IMR-90 (cell line): ENCODE measurements at regions not wholly inside any gene's neighbourhood (a gene's known extent, or its start where the extent isn't known, plus 50 kb on each side); places are given as distances from the start of the nearest gene placed in this dataset.

Experiments used
- ATAC-seq: fragments of 200-7000 bp; cut with Tn5 transposase; 2 replicates; pipeline ENCODE4 v1.9.1; 2020; ENCODE audit warnings: low read depth, mild to moderate bottlenecking, moderate library complexity
- BruUV-seq: library from RNA; stranded (reverse); fragments of 400-500 nt; replicated peaks from 2 replicates; lab custom pipeline; 2021; lab: Mats Ljungman, UMichigan
- CTCF ChIA-PET: fragments of 300-600 bp; formaldehyde crosslinking; extraction: SDS; loops from one replicate; lab custom pipeline; 2021; ENCODE audit warnings: antibody characterized with exemption; lab: Yijun Ruan, JAX
- POLR2A ChIA-PET: fragments of 300-600 bp; sonication (Branson Sonifier 250); formaldehyde crosslinking; loops from one replicate; lab custom pipeline; 2022; ENCODE audit warnings: antibody characterized with exemption; ENCODE audit not compliant: unreplicated experiment; lab: Charles Lee
- DNase-seq: peaks from one replicate; pipeline ENCODE4 v3.0.0; 2013
- H2AFZ ChIP-seq: replicated peaks from 2 replicates; pipeline ENCODE3; 2013; ENCODE audit warnings: low read length, mild to moderate bottlenecking; ENCODE audit not compliant: poor library complexity
- H2AK5ac ChIP-seq: 2 replicates; pipeline ENCODE4 v1.6.1; 2013; ENCODE audit warnings: low read depth, low read length, inconsistent platforms
- H2AK9ac ChIP-seq: replicated peaks from 2 replicates; pipeline ENCODE3; 2013; ENCODE audit warnings: mild to moderate bottlenecking, low read depth, low read length, moderate library complexity; ENCODE audit not compliant: poor library complexity
- H2BK120ac ChIP-seq: 2 replicates; pipeline ENCODE4 v1.6.1; 2013; ENCODE audit warnings: low read depth, low read length, inconsistent platforms
- H2BK15ac ChIP-seq: 3 replicates; pipeline ENCODE4 v1.6.1; 2013; ENCODE audit warnings: low read depth, low read length, inconsistent platforms
- H2BK20ac ChIP-seq: 2 replicates; pipeline ENCODE4 v1.6.1; 2013; ENCODE audit warnings: low read depth, mild to moderate bottlenecking, inconsistent platforms, low read length, moderate library complexity
- H2BK5ac ChIP-seq: 2 replicates; pipeline ENCODE4 v1.6.1; 2013; ENCODE audit warnings: mild to moderate bottlenecking, low read depth, low read length, inconsistent platforms; ENCODE audit not compliant: poor library complexity, severe bottlenecking
- H3K14ac ChIP-seq: replicated peaks from 2 replicates; pipeline ENCODE4 v1.6.1; 2013; ENCODE audit warnings: low read depth, low read length, inconsistent platforms
- H3K18ac ChIP-seq: 2 replicates; pipeline ENCODE4 v1.6.1; 2013; ENCODE audit warnings: low read depth, low read length, control low read depth
- H3K23ac ChIP-seq: 2 replicates; pipeline ENCODE4 v1.6.1; 2013; ENCODE audit warnings: low read depth, low read length, inconsistent platforms
- H3K27ac ChIP-seq: 2 replicates; pipeline ENCODE4 v1.5.1; 2013; ENCODE audit warnings: mild to moderate bottlenecking, control low read depth, low read length; ENCODE audit not compliant: insufficient read depth
- H3K27me3 ChIP-seq: 2 replicates; pipeline ENCODE4 v1.6.1; 2013; ENCODE audit warnings: low read length; ENCODE audit not compliant: control insufficient read depth, insufficient read depth
- H3K36me3 ChIP-seq: 2 replicates; pipeline ENCODE4 v1.6.1; 2013; ENCODE audit warnings: low read length, mixed read lengths; ENCODE audit not compliant: control insufficient read depth, insufficient read depth
- H3K4ac ChIP-seq: 2 replicates; pipeline ENCODE4 v1.6.1; 2013; ENCODE audit warnings: low read depth, low read length, inconsistent platforms
- H3K4me1 ChIP-seq: 2 replicates; pipeline ENCODE4 v1.6.1; 2013; ENCODE audit warnings: low read length, mixed read lengths; ENCODE audit not compliant: control insufficient read depth, insufficient read depth
- H3K4me2 ChIP-seq: 2 replicates; pipeline ENCODE4 v1.6.1; 2013; ENCODE audit warnings: low read depth, mild to moderate bottlenecking, control low read depth, low read length, moderate library complexity
- H3K4me3 ChIP-seq: 2 replicates; pipeline ENCODE4 v1.5.1; 2013; ENCODE audit warnings: low read depth, mild to moderate bottlenecking, control low read depth, low read length, moderate library complexity; ENCODE audit not compliant: insufficient read depth
- H3K56ac ChIP-seq: 2 replicates; pipeline ENCODE4 v1.6.1; 2013; ENCODE audit warnings: low read length, inconsistent platforms; ENCODE audit not compliant: insufficient read depth; ENCODE audit errors: extremely low read depth
- H3K79me1 ChIP-seq, 2 experiments: 2 replicates each; pipeline ENCODE4 v1.6.1; 2013; ENCODE audit warnings: low read length in 2 of 2, inconsistent platforms in 1 of 2, low read depth in 1 of 2
- H3K9ac ChIP-seq: 2 replicates; pipeline ENCODE4 v1.6.1; 2013; ENCODE audit warnings: low read depth, low read length, control low read depth
- H3K9me1 ChIP-seq: 2 replicates; pipeline ENCODE4 v1.6.1; 2013; ENCODE audit warnings: low read length, inconsistent platforms; ENCODE audit not compliant: insufficient read depth
- H3K9me3 ChIP-seq: 2 replicates; pipeline ENCODE4 v1.6.1; 2013; ENCODE audit warnings: low read length; ENCODE audit not compliant: control insufficient read depth, insufficient read depth
- H4K20me1 ChIP-seq: 2 replicates; pipeline ENCODE4 v1.6.1; 2013; ENCODE audit warnings: low read length, inconsistent platforms; ENCODE audit not compliant: insufficient read depth
- H4K5ac ChIP-seq: 2 replicates; pipeline ENCODE4 v1.6.1; 2013; ENCODE audit warnings: mild to moderate bottlenecking, low read depth, low read length, control low read depth
- H4K8ac ChIP-seq, 2 experiments: 2 replicates each; pipeline ENCODE4 v1.6.1; 2013; ENCODE audit warnings: low read depth in 2 of 2, low read length in 2 of 2, control low read depth in 1 of 2, inconsistent platforms in 1 of 2
- H4K91ac ChIP-seq: 2 replicates; pipeline ENCODE4 v1.6.1; 2013; ENCODE audit warnings: low read depth, low read length, inconsistent platforms; ENCODE audit not compliant: insufficient read depth
- BHLHE40 ChIP-seq: fragments of 150-350 bp; IDR thresholded peaks from 2 replicates; pipeline ENCODE4 v1.6.1; 2016; ENCODE audit warnings: mild to moderate bottlenecking, low read depth, low read length
- CHD1 ChIP-seq: IDR thresholded peaks from 2 replicates; pipeline ENCODE4 v1.6.1; 2012; ENCODE audit warnings: low read depth, low read length, improper control_type of control experiment
- MAZ ChIP-seq: IDR thresholded peaks from 2 replicates; pipeline ENCODE4 v1.6.1; 2012; ENCODE audit warnings: low read depth, mild to moderate bottlenecking, low read length, improper control_type of control experiment, moderate library complexity, borderline replicate concordance
- RCOR1 ChIP-seq: IDR thresholded peaks from 2 replicates; pipeline ENCODE4 v1.6.1; 2012; ENCODE audit warnings: mild to moderate bottlenecking, low read length, improper control_type of control experiment; ENCODE audit not compliant: insufficient replicate concordance
- USF2 ChIP-seq: fragments of 150-350 bp; IDR thresholded peaks from 2 replicates; pipeline ENCODE4 v1.6.1; 2017; ENCODE audit warnings: mild to moderate bottlenecking, antibody characterized with exemption, low read length, low read depth
- WGBS, 2 experiments: methylation state at CpG; one replicate each; pipeline versions ENCODE4 v1.1.5 to v1.1.7; 2013; ENCODE audit warnings: missing lambda C conversion rate in 2 of 2; ENCODE audit not compliant: insufficient read length in 1 of 2; ENCODE audit errors: extremely low coverage in 2 of 2; 5-methylcytosine and 5-hydroxymethylcytosine counted together
- dilution Hi-C: fragments of 300-500 bp; cut with HindIII; formaldehyde crosslinking; loops from one replicate; pipeline ENCODE4 v1.14.3; 2018; ENCODE audit warnings: low sequenced_read_pairs; ENCODE audit not compliant: unreplicated experiment
- in situ Hi-C: fragments of 300-500 bp; cut with MboI; formaldehyde crosslinking; loops from 3 replicates; pipeline ENCODE4 v1.14.3; 2019; ENCODE audit warnings: low sequenced_read_pairs, inconsistent platforms, mixed read lengths
- intact Hi-C: fragments of 100-400 bp; cut with micrococcal nuclease; formaldehyde crosslinking; loops from 2 replicates; pipeline ENCODE4 v1.10.0; 2022

GRCh38 chr2:136297994-136298393 lies 180.0 kb upstream of the CXCR4 start:
- Histone ChIP-seq H2BK20ac (no peak overlapping the region), H2BK120ac (no peak overlapping the region), H2BK15ac (no peak overlapping the region), H3K79me1 (no peaks in the 10 kb centered on the region), H4K5ac (no peak overlapping the region), H3K4me2 (no peak overlapping the region), H3K27ac (no peak overlapping the region), H3K36me3 (no peaks in the 10 kb centered on the region), H3K9me1 (no peaks in the 10 kb centered on the region), H3K18ac (no peak overlapping the region), H4K91ac (no peak overlapping the region), H3K23ac (no peak overlapping the region), H3K4ac (no peak overlapping the region), H3K56ac (no peak overlapping the region), H2AFZ (no peak overlapping the region), H3K14ac (no peak overlapping the region), H3K9me3 (no peaks in the 10 kb centered on the region), H3K4me1 (no peaks in the 10 kb centered on the region), H3K9ac (no peak overlapping the region), H2AK9ac (no peak overlapping the region), H2BK5ac (no peak overlapping the region), H3K27me3 (no peaks in the 10 kb centered on the region), H4K20me1 (no peaks in the 10 kb centered on the region), H3K4me3 (no peak overlapping the region), H4K8ac (no peak overlapping the region), H2AK5ac (no peak overlapping the region)
- intact Hi-C loops: no loop called here
- in situ Hi-C loops: no loop called here
- BruUV-seq: no TSS peak
- no CpG with 5 or more reads among the region's 4 CpGs for WGBS, 2 experiments
- no peak for ATAC-seq
- dilution Hi-C loops: no loop called here
- CTCF ChIA-PET: interaction anchor here (0.5 kb wide), 1 partner anchor 288 kb away, joined by 5 read pairs; no protein-coding TSS in a partner anchor
- no peak for DNase-seq
- POLR2A ChIA-PET: no interaction called here
- no peak for TF ChIP-seq RCOR1
- no peak for TF ChIP-seq MAZ
- TF ChIP-seq CHD1: no peak
- TF ChIP-seq BHLHE40: no peak
- TF ChIP-seq USF2: no peak
